DMS79 treated with DMSO at 0.1 percent for 48 hours (cell line): ENCODE measurements at regions not wholly inside any gene's neighbourhood (a gene's known extent, or its start where the extent isn't known, plus 50 kb on each side); places are given as distances from the start of the nearest gene placed in this dataset.

Experiments
- DNase-seq: peaks from one replicate; lab custom pipeline; 2025; lab: John Stamatoyannopoulos, UW

- no peak for DNase-seq
Observed at GRCh38 chr7:98679741-98680140, 62.7 kb downstream of the NPTX2 start.

- peak; percentile 38 for DNase-seq
Observed at GRCh38 chr7:98681511-98681910, 64.4 kb downstream of the NPTX2 start.

- DNase-seq: peak; percentile 61
Observed at GRCh38 chr7:98681951-98682350, 64.9 kb downstream of the NPTX2 start.

- no peak for DNase-seq
Observed at GRCh38 chr7:98683514-98683913, 66.4 kb downstream of the NPTX2 start.

- DNase-seq: no peak
Observed at GRCh38 chr7:98685541-98685940, 68.5 kb downstream of the NPTX2 start.

- no peak for DNase-seq
Observed at GRCh38 chr7:98686466-98687080, 69.5 kb downstream of the NPTX2 start.

- peak; percentile 67 for DNase-seq
Observed at GRCh38 chr7:98687111-98687751, 70.1 kb downstream of the NPTX2 start.

GRCh38 chr7:98691619-98692018, 74.5 kb downstream of the NPTX2 start:
- DNase-seq: no peak

GRCh38 chr7:98697083-98697482, 80.0 kb downstream of the NPTX2 start:
- no peak for DNase-seq

GRCh38 chr7:98697485-98698240, 80.6 kb downstream of the NPTX2 start:
- DNase-seq: no peak

- no peak for DNase-seq
Observed at GRCh38 chr7:98698976-98699375, 81.9 kb downstream of the NPTX2 start.

GRCh38 chr7:98700533-98700932, 83.4 kb downstream of the NPTX2 start:
- DNase-seq: no peak

- no peak for DNase-seq
Observed at GRCh38 chr7:98701372-98701771, 84.3 kb downstream of the NPTX2 start.

GRCh38 chr7:98702021-98702420, 84.9 kb downstream of the NPTX2 start:
- DNase-seq: no peak

GRCh38 chr7:98703916-98704315, 86.8 kb downstream of the NPTX2 start:
- DNase-seq: no peak

GRCh38 chr7:98705626-98706025, 88.5 kb downstream of the NPTX2 start:
- DNase-seq: no peak

- DNase-seq: no peak
Observed at GRCh38 chr7:98707076-98707475, 90.0 kb downstream of the NPTX2 start.

- DNase-seq: no peak
Observed at GRCh38 chr7:98711945-98712344, 94.9 kb downstream of the NPTX2 start.

GRCh38 chr7:98713165-98713810, 96.2 kb downstream of the NPTX2 start:
- no peak for DNase-seq

GRCh38 chr7:98719396-98719795, 102.3 kb downstream of the NPTX2 start:
- no peak for DNase-seq

GRCh38 chr7:98722402-98722801, 105.3 kb downstream of the NPTX2 start:
- no peak for DNase-seq

GRCh38 chr7:98724591-98724990, 107.5 kb downstream of the NPTX2 start:
- no peak for DNase-seq
